Hepatic stellate cell (primary cell): ENCODE measurements at regions not wholly inside any gene's neighbourhood (a gene's known extent, or its start where the extent isn't known, plus 50 kb on each side); places are given as distances from the start of the nearest gene placed in this dataset.
A peak's percentile ranks its signal among the peaks of the same experiment; 100 is the strongest.
"Not testable (repeated sequence)": the region's sequence is repeated elsewhere in the genome, so short reads cannot be mapped to it uniquely, and the experiment has no call there.

Source experiments
- DNase-seq: peaks from one replicate; pipeline ENCODE4 v3.0.0; 2011; ENCODE audit warnings: low spot score

DNA sequence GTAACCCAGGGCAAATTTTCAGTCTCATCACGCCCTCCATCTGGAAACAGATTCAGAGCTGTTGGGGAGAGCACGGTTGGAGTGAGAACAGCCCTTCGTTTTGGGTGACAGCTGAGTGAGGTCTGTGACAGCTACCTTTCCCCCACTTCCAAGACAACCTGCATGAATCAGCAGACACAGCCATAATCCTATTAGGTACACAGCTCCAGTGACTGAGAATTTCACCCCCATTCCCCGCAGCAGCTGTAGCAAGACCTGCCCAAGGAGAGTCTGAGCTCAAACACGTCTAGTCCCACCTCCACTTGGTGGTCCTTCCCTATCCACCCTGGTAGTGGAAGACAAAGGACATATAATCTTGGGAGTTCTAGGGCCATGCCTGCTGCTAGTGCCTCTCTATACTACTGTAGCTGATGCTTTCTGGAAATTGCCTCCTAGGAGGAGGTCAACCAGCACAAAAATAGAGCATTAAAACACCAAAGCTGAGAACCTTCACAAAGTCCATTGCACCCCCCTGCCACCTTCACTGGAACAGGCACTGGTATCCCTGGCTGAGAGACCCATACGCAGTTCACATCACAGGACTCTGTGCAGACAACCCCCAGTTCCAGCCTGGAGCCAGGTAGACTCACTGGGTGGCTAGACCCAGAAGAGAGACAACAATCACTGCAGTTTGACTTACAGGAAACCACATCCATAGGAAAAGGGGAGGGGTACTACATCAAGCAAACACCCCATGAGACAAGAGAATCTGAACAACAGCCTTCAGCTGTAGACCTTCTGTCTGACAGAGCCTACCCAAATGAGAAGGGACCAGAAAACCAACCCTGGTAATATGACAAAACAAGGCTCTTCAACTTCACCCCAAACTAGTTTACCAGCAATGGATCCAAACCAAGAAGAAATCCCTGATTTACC is 448.6 kb upstream of the CBLB start:
- no peak for DNase-seq

DNA sequence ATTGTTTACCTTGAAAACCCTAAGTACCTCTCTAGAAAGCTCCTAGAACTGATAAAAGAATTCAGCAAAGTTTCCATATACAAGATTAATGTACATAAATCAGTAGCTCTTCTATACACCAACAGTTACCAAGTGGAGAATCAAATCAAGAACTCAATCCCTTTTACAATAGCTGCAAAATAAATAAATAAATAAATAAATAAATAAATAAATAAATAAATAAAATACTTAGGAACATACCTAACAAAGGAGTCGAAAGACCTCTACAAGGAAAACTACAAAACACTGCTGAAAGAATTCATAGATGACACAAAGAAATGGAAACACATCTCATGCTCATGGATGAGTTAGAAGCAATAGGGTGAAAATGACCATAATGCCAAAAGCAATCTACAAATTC is 452.6 kb upstream of the CBLB start:
- DNase-seq = not testable (repeated sequence)

DNA sequence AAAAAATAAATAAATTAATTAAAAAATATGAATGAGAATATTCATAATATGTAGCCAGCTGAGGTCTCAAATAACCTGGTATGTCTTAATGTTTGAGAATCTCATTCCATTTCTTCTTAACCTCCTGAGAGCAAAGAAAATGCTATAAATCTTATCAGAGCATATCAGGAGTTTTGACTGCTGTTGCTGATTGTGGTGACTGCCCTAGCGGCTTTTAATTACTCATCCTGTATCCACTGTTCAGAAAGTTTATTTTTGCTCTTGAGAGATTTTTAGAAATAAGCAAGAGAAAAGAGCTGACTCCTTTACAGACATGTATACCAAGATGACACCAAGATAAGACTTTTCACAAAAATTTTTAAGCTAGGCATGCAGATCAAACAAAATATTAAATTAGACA is 454.8 kb upstream of the CBLB start:
- DNase-seq = no peak

- DNase-seq = no peak
Observed at GRCh38 chr3:106326941-106327695, 458.3 kb upstream of the CBLB start.

DNA sequence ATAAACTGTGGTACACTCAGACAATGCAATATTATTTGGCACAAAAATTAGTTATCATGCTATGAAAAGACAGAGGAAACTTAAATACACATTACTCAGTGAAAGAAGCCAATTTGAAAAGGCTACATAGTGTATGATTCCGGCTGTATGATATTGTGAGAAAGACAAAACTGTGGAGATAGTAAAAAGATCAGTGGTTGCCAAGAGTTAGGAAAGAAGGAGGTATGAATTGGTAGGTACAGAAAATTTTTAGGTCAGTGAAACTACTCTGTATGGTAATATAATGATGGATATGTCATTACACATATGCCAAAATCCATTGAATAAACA is 458.8 kb upstream of the CBLB start:
- no peak for DNase-seq

- DNase-seq = no peak
Observed at GRCh38 chr3:106328224-106328623, 459.4 kb upstream of the CBLB start.

DNA sequence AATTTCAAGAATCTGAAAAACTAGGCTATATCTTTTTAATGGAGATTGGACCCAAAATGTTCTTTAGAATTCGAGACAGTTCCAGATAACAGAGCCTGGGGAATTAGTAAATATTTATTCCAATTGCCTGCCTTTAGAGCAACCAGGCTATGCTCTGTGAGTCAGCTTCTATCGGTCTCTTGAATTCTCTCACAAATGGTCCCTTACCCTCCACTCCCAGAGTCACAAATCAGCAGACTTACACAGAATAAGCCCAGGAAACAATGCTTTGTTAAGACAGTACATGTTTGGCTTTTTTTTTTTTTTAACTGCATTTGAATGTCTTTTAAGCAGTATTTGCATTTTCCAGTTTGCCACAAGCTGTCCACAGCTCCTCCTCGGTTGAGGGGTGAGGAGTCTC is 460.7 kb upstream of the CBLB start:
- no peak for DNase-seq

GRCh38 chr3:106331636-106332035 is 462.8 kb upstream of the CBLB start:
- no peak for DNase-seq

DNA sequence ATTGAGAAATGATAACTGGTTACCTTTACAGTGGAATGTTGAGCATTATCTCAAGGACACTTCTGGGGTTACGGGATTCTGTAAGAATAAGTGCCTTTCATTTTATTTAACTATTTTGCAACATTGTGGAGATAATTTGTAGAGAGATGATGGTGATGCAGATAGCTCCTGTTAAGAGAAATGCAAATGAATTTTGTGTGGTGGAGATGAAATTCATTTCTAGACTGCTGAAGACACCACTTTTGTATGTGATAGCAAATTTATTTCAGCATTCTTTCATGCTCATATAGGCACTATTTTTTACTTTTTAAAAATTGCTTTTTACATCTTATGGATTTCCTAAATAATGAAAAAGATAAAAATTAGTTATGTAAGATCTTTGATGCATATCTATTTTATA is 463.3 kb upstream of the CBLB start:
- no peak for DNase-seq

- no peak for DNase-seq
Observed at GRCh38 chr3:106332884-106333283, 464.1 kb upstream of the CBLB start.

DNA sequence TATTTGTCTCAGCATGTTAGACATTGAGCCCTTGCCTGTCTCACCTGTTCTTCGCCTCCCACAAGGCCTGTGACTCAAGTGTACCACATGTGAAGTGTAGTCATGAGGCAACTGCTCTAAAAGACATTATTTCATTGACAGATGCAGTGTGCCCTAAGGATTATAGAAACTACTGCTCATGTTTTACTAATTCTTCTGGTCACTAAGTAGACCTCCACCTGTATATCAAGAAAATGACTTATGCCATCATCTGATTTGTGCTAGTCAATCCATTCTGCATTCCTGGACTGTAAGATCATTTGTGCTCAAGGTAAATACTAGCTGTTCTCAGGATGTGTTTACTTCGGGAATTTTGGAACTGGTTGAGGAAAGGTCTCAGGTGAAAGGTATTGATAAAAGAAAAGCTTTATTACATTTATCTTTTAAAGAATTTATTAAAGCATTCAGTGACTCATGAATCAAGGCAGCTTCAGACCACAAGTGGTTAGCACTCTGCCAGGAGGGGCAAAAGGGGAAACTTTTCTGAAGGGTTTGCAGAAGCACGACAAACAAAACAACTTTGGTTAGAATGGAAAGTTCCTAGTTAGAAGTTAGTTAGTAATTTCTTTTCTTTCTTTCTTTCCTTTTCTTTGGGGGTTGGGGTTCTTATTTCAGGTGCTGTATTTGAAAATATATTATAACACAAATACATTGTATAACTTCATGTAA is 465.3 kb upstream of the CBLB start:
- DNase-seq = no peak

GRCh38 chr3:106336619-106337018 is 467.8 kb upstream of the CBLB start:
- no peak for DNase-seq

GRCh38 chr3:106337116-106337515 is 468.3 kb upstream of the CBLB start:
- no peak for DNase-seq

- DNase-seq = no peak
Observed at GRCh38 chr3:106338582-106339214, 469.9 kb upstream of the CBLB start.

DNA sequence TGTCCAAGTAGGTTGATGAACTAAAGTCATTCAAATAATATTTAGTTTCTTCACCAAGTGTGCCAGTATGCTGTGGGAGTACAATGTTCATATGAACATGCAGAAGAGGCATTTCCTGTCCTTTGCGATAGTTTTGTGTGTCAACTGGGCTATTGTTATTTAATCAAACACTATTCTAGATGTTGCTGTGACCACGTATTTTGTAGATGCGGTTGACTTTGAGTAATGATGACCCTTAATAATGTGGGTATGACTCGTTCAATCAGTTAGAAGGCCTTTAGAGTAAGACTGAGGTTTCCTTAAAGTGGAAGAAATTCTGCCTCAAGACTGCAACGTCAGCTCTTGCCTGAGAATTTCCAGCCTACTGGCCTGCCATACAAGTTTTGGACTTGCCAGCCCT is 470.7 kb upstream of the CBLB start:
- DNase-seq = no peak

DNA sequence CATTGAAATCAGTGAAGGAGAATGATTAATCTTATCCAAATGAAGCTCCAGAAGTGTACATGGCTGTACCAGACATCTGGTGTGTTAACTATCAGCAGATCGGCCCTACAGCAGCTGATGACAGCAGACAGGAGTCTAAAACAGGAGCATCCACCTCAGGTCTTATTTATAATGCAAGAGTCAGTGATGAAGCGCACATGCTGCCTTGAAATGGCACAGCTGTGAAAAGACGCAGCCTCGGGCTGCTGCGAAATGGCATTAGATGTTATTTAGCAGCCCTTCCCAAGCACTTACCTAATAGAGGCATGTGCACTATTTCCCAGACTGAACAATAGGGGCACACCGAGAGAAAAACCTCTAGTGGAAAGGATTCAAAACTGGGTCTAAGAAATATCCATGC is 472.3 kb upstream of the CBLB start:
- no peak for DNase-seq

DNA sequence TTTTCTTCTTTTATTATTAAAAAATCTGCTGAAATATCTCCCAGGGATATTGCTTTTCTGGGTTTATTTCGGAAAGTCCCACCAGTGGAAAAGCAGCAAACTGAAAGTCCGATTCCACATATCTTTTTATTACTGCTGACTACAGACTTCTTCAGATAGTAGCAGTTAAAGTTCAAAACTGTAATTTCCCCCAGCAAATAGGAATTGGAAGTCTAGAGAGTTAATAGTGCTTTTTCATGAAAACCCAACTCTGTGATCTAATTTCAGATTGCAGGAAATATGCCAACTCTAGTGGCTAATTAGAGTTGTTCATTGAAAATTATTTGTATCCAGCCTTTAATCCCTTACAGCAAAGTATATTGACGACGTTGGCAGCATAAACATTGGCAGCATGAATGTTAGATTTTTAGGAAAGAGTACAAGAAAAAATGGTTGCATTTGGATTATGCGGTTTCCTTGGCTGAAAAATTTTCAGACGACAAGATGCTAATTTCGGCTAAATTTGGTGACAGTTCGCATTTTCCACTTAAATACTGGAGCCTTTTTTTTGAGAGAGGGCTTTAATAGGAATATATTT is 472.9 kb upstream of the CBLB start:
- DNase-seq = no peak

DNA sequence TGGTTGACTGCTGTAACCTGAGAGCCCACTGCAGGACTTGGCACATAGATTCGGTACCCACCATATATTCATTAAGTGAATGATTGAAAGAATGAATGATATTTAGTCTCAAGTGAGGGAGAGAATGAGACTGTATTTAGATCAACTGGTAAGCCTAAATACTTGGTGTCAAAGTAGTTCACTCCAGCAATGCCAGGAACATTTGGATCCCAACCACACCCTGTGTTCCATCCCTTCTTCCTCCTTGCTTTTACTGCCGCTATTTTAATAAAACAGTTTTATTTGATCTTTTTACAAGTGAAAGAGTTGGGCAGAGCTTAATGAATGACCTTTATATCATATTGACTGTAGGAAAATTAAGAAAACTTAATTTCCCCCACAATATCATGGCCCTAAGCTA is 473.6 kb upstream of the CBLB start:
- no peak for DNase-seq

DNA sequence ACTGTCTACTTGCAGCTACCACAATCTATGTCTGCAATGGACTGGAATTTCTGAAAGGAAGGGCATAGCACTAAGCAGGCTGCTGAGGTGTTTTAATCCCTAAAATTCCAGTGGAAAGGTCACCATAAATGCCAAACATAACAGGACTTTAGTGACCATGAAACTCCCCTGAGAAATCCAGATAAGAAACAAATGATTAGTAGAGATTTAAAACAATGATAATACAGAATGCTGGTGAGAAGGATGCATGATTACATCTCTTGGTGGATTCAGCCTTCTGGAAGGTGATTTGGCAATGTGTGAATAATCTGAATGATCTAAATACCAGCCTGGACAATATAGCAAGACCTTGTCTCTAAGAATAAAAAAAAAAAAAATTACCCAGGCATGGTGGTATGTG is 475.0 kb upstream of the CBLB start:
- DNase-seq = no peak

DNA sequence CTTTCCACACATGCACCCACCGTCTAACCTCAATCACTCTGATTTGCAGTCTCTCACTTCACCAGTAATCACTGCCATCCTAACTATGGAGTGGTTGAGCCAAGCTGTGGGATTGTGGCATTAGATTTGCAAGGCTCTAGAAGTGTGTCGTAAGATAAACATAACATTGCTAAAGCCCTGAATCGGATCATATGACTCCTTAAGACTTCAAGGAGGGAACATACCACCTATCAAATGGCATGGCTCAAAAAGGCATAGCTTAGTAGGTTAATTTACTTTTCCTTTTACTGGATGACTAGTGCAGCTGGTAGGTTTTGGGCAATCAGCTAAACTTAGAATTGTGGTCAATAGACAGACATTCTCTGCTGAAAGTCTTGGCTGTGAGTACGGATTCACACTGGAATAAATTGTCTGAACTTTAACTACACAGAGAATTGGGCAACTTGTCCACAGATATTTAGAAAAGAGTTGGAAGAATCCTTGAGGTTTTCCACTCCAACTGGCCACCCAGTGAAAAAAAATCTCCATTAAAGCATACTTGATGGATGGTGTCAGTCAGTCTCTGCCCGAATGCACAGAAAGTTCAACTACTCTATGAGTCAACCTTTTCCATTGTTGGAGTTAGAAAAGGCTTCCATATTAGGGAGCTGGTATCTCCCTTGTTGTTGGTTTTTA is 476.7 kb upstream of the CBLB start:
- DNase-seq = peak; percentile 37

DNA sequence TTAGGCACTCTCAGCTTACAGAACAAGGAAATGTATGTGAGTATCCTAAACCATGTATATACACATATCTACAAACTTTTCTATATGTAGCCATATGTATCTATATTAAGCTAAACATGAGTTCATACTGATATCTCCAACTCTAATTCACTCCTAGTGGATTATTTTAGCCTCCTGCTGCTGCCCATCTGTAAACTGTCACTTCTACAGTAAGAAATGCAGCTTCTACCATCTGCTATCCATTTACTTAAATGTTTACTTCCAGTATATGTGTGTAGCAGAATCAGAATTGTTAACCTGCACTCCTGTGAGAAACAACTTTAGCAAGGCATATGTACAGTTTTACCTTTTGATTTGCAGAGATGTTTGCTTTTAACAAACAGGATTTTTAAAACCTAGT is 478.5 kb upstream of the CBLB start:
- DNase-seq = no peak
